ENCODE measurements at regions not wholly inside any gene's neighbourhood (a gene's known extent, or its start where the extent isn't known, plus 50 kb on each side); places are given as distances from the start of the nearest gene placed in this dataset.

GRCh38 chr6:113796038-113796437 lies 61.1 kb upstream of the MARCKS start:
- ChIA-PET POLR2A (no interaction called here), CTCF (interaction anchor here (0.9 kb wide), 1 partner anchor 10 kb away, joined by 3 read pairs; no protein-coding TSS in a partner anchor)
- no peak for TF ChIP-seq CTCF (IDR thresholded peaks at IDR 0.05; ENCODE audit: insufficient read depth, low read length, missing control alignments)
- no peak overlapping the region for H3K4me3 ChIP-seq (ENCODE audit: low read depth, low read length)
- DNase-seq (ENCODE audit: low read depth, low spot score) = no peak

- CTCF ChIA-PET = no interaction called here
- no peak overlapping the region for H3K4me3 ChIP-seq (ENCODE audit: low read depth, low read length)
- no peak for TF ChIP-seq CTCF (IDR thresholded peaks at IDR 0.05; ENCODE audit: insufficient read depth, low read length, missing control alignments)
- POLR2A ChIA-PET = no interaction called here
- DNase-seq (ENCODE audit: low read depth, low spot score) = no peak
Observed at GRCh38 chr6:113802779-113803178, 54.4 kb upstream of the MARCKS start.

GRCh38 chr6:113805173-113805790 lies 51.9 kb upstream of the MARCKS start:
- ChIA-PET POLR2A (no interaction called here), CTCF (interaction anchor here (1.6 kb wide), 1 partner anchor 18 kb away, joined by 3 read pairs; no protein-coding TSS in a partner anchor)
- no peak for TF ChIP-seq CTCF (IDR thresholded peaks at IDR 0.05; ENCODE audit: insufficient read depth, low read length, missing control alignments)
- no peak for DNase-seq (ENCODE audit: low read depth, low spot score)
- no peak overlapping the region for H3K4me3 ChIP-seq (ENCODE audit: low read depth, low read length)

- ChIA-PET POLR2A (no interaction called here), CTCF (interaction anchor here (1.6 kb wide), 1 partner anchor 18 kb away, joined by 3 read pairs; no protein-coding TSS in a partner anchor)
Observed at GRCh38 chr6:113805811-113806495, 51.2 kb upstream of the MARCKS start.

More at GRCh38 chr6:113805811-113806495, 51.2 kb upstream of the MARCKS start:
- no peak overlapping the region for H3K4me3 ChIP-seq (ENCODE audit: low read depth, low read length)
- TF ChIP-seq CTCF (IDR thresholded peaks at IDR 0.05; ENCODE audit: insufficient read depth, low read length, missing control alignments) = no peak
- DNase-seq (ENCODE audit: low read depth, low spot score) = no peak
